Smooth muscle cell (in vitro differentiated cells): ENCODE measurements at regions not wholly inside any gene's neighbourhood (a gene's known extent, or its start where the extent isn't known, plus 50 kb on each side); places are given as distances from the start of the nearest gene placed in this dataset.

Experiments used
- DNase-seq: peaks from one replicate; lab custom pipeline; 2025; ENCODE audit not compliant: unreplicated experiment; lab: John Stamatoyannopoulos, UW
- H2AFZ ChIP-seq: fragments of 200-600 bp; sonication (generic); 2 replicates; pipeline ENCODE4 v1.6.0; 2016; ENCODE audit warnings: antibody characterized with exemption, low read depth, mild to moderate bottlenecking
- H3F3A ChIP-seq: fragments of 200-600 bp; sonication (generic); 2 replicates; pipeline ENCODE4 v1.6.0; 2017; ENCODE audit warnings: antibody characterized with exemption, low read depth
- H3K27ac ChIP-seq: fragments of 200-600 bp; sonication (generic); 2 replicates; pipeline ENCODE4 v1.5.1; 2016; ENCODE audit warnings: low read depth, mild to moderate bottlenecking
- H3K27me3 ChIP-seq: fragments of 200-600 bp; sonication (generic); 2 replicates; pipeline ENCODE4 v1.6.1; 2016; ENCODE audit warnings: low read depth, mild to moderate bottlenecking
- H3K36me3 ChIP-seq: fragments of 200-600 bp; sonication (generic); 2 replicates; pipeline ENCODE4 v1.5.1; 2016; ENCODE audit warnings: low read depth
- H3K4me1 ChIP-seq: fragments of 200-600 bp; sonication (generic); 2 replicates; pipeline ENCODE4 v1.5.1; 2016; ENCODE audit warnings: low read depth
- H3K4me2 ChIP-seq: fragments of 200-600 bp; sonication (generic); 2 replicates; pipeline ENCODE4 v1.6.0; 2016; ENCODE audit warnings: mild to moderate bottlenecking
- H3K4me3 ChIP-seq: fragments of 200-600 bp; sonication (generic); 2 replicates; pipeline ENCODE4 v1.5.1; 2016; ENCODE audit warnings: mild to moderate bottlenecking
- H3K79me2 ChIP-seq: fragments of 200-600 bp; sonication (generic); 2 replicates; pipeline ENCODE4 v1.6.0; 2016; ENCODE audit warnings: low read depth, mild to moderate bottlenecking
- H3K9ac ChIP-seq: fragments of 200-600 bp; sonication (generic); 2 replicates; pipeline ENCODE4 v1.6.0; 2016; ENCODE audit warnings: low read depth
- H3K9me3 ChIP-seq: fragments of 200-600 bp; sonication (generic); replicated peaks from 2 replicates; pipeline ENCODE4 v1.5.1; 2016; ENCODE audit warnings: low read depth
- H4K20me1 ChIP-seq: fragments of 200-600 bp; sonication (generic); 2 replicates; pipeline ENCODE4 v1.6.0; 2016; ENCODE audit warnings: low read depth
- CTCF ChIP-seq: fragments of 200-600 bp; sonication (generic); IDR thresholded peaks from 2 replicates; pipeline ENCODE4 v1.5.1; 2017; ENCODE audit warnings: borderline replicate concordance, mild to moderate bottlenecking, antibody characterized with exemption; ENCODE audit not compliant: insufficient read depth, poor library complexity, severe bottlenecking

- H3K4me3 ChIP-seq, result no peak overlapping the region
- no peaks in the 10 kb centered on the region for H4K20me1 ChIP-seq
- no peak overlapping the region for H3K4me2 ChIP-seq
- no peak overlapping the region for H3K9ac ChIP-seq
- H3K36me3 ChIP-seq, result no peaks in the 10 kb centered on the region
- no peaks in the 10 kb centered on the region for H3F3A ChIP-seq
- TF ChIP-seq CTCF, result no peak
- no peaks in the 10 kb centered on the region for H3K9me3 ChIP-seq
- no peak overlapping the region for H3K27ac ChIP-seq
- H3K4me1 ChIP-seq, result no peaks in the 10 kb centered on the region
- no peak overlapping the region for H2AFZ ChIP-seq
- no peaks in the 10 kb centered on the region for H3K79me2 ChIP-seq
- no peaks in the 10 kb centered on the region for H3K27me3 ChIP-seq
- no peak for DNase-seq
Observed at GRCh38 chr5:144108131-144108530, 62.3 kb downstream of the YIPF5 start.
